HepG2 (cell line): ENCODE measurements at regions not wholly inside any gene's neighbourhood (a gene's known extent, or its start where the extent isn't known, plus 50 kb on each side); places are given as distances from the start of the nearest gene placed in this dataset.

Source experiments
- ATAC-seq: fragments of 200-7000 bp; cut with Tn5 transposase; 3 replicates; pipeline ENCODE4 v1.9.1; 2020; ENCODE audit warnings: mild to moderate bottlenecking, moderate library complexity
- BruUV-seq: library from RNA; stranded (reverse); fragments of 400-500 nt; replicated peaks from 2 replicates; lab custom pipeline; 2021; lab: Mats Ljungman, UMichigan
- CTCF ChIA-PET: fragments of 300-600 bp; formaldehyde crosslinking; extraction: SDS; loops from one replicate; lab custom pipeline; 2021; ENCODE audit warnings: low total read pairs, inconsistent platforms, low intra/inter-chr PET ratio; lab: Yijun Ruan, JAX
- POLR2A ChIA-PET: fragments of 350-600 bp; sonication (Branson Sonifier 250); formaldehyde crosslinking; loops from one replicate; lab custom pipeline; 2020; ENCODE audit warnings: antibody characterized with exemption, inconsistent platforms; lab: Yijun Ruan, JAX
- DNase-seq: peaks from one replicate; pipeline ENCODE4 v3.0.0-alpha.2; 2015; ENCODE audit warnings: low spot score
- FAIRE-seq: peaks from 3 replicates; lab custom pipeline; 2011; peaks lifted over from hg19 to GRCh38; lab: Jason Lieb, UNC
- H2AFZ ChIP-seq: one replicate; pipeline ENCODE4 v1.6.1; 2011; ENCODE audit warnings: low read length, inconsistent platforms
- H3K27ac ChIP-seq: fragments of 300-600 bp; 3 replicates; pipeline ENCODE4 v1.8.0; 2011; ENCODE audit warnings: mixed run types, mild to moderate bottlenecking, mixed read lengths, low read length, inconsistent platforms; ENCODE audit not compliant: insufficient read depth; ENCODE audit errors: extremely low read length
- H3K27me3 ChIP-seq, 2 experiments: fragments of 200-600 bp in 1 of 2; 2 replicates in 1 of 2; 3 replicates in 1 of 2; pipeline versions ENCODE4 v1.6.0 to v1.8.0; 2011; ENCODE audit warnings: low read length in 2 of 2, mild to moderate bottlenecking in 2 of 2, moderate library complexity in 2 of 2, inconsistent platforms in 1 of 2; ENCODE audit not compliant: insufficient read depth in 2 of 2, control insufficient read depth in 1 of 2
- H3K36me3 ChIP-seq, 2 experiments: fragments of 200-600 bp in 1 of 2; replicated peaks in 1 of 2; 2 replicates in 1 of 2; 3 replicates in 1 of 2; pipeline versions ENCODE4 v1.5.1 to v1.8.0; 2011; ENCODE audit warnings: low read length in 2 of 2, inconsistent platforms in 1 of 2; ENCODE audit not compliant: insufficient read depth in 2 of 2, control insufficient read depth in 1 of 2
- H3K4me1 ChIP-seq: 2 replicates; pipeline ENCODE4 v1.5.1; 2012; ENCODE audit warnings: low read length, inconsistent platforms; ENCODE audit not compliant: insufficient read depth
- H3K4me2 ChIP-seq: 2 replicates; pipeline ENCODE4 v1.6.0; 2011; ENCODE audit warnings: low read depth, low read length, inconsistent platforms
- H3K4me3 ChIP-seq, 3 experiments: fragments of 200-600 bp in 1 of 3; sonication (generic), shearing (Covaris generic) in 1 of 3; replicated peaks in 1 of 3; 2 replicates each; pipeline ENCODE4 v1.5.1; 2011 to 2016; ENCODE audit warnings: low read length in 3 of 3, inconsistent platforms in 2 of 3, low read depth in 2 of 3, mild to moderate bottlenecking in 2 of 3, control low read depth in 1 of 3, mixed read lengths in 1 of 3; ENCODE audit not compliant: insufficient read depth in 1 of 3
- H3K79me2 ChIP-seq: one replicate; pipeline ENCODE4 v1.6.1; 2011; ENCODE audit warnings: low read length, inconsistent platforms; ENCODE audit not compliant: insufficient read depth
- H3K9ac ChIP-seq: 2 replicates; pipeline ENCODE4 v1.6.0; 2011; ENCODE audit warnings: mild to moderate bottlenecking, low read depth, low read length, inconsistent platforms; ENCODE audit not compliant: insufficient read depth
- H3K9me3 ChIP-seq: 2 replicates; pipeline ENCODE4 v1.5.1; 2012; ENCODE audit warnings: mild to moderate bottlenecking, low read length
- H4K20me1 ChIP-seq: 2 replicates; pipeline ENCODE4 v1.6.0; 2011; ENCODE audit warnings: inconsistent platforms, mild to moderate bottlenecking, low read length, moderate library complexity; ENCODE audit not compliant: insufficient read depth
- EP300 ChIP-seq, 3 experiments: sonication (generic) in 1 of 3; formaldehyde crosslinking in 1 of 3; IDR thresholded peaks; 2 replicates each; pipeline versions ENCODE4 v1.5.1 to v1.6.1; 2011 to 2020; ENCODE audit warnings: low read depth in 2 of 3, low read length in 2 of 3, borderline replicate concordance in 1 of 3, improper control_type of control experiment in 1 of 3, mild to moderate bottlenecking in 1 of 3, missing genetic modification reagents in 1 of 3, moderate library complexity in 1 of 3
- FOXA3 ChIP-seq: IDR thresholded peaks from 2 replicates; pipeline ENCODE4 v1.6.1; 2016; ENCODE audit warnings: missing genetic modification reagents, missing compliant biosample characterization
- HNF4A ChIP-seq: sonication (generic); formaldehyde crosslinking; IDR thresholded peaks from 2 replicates; pipeline ENCODE4 v1.4.0; 2020; ENCODE audit warnings: missing genetic modification reagents
- SOX13 ChIP-seq, 3 experiments: fragments of 450-650 bp in 1 of 3; sonication (generic) in 1 of 3; formaldehyde crosslinking in 1 of 3; IDR thresholded peaks in 2 of 3; conservative IDR thresholded peaks in 1 of 3; 2 replicates each; pipeline versions ENCODE4 v1.5.0 to v1.6.1; 2016 to 2020; ENCODE audit warnings: antibody characterized with exemption in 1 of 3, mild to moderate bottlenecking in 1 of 3, missing compliant biosample characterization in 1 of 3, missing genetic modification reagents in 1 of 3, moderate library complexity in 1 of 3
- SOX6 ChIP-seq, 2 experiments: fragments of 450-650 bp in 1 of 2; sonication (generic) in 1 of 2; formaldehyde crosslinking in 1 of 2; IDR thresholded peaks; 2 replicates each; pipeline versions ENCODE4 v1.4.0 to v1.6.1; 2017 to 2020; ENCODE audit warnings: antibody characterized with exemption in 1 of 2, mild to moderate bottlenecking in 1 of 2, missing genetic modification reagents in 1 of 2
- TCF7 ChIP-seq: sonication (generic); IDR thresholded peaks from 2 replicates; pipeline ENCODE4 v1.6.1; 2016; ENCODE audit warnings: antibody characterized with exemption, low read depth
- ZBTB21 ChIP-seq: sonication (generic); formaldehyde crosslinking; IDR thresholded peaks from 2 replicates; pipeline ENCODE4 v1.4.0; 2020; ENCODE audit warnings: missing genetic modification reagents
- ZBTB34 ChIP-seq: sonication (generic); formaldehyde crosslinking; IDR thresholded peaks from 2 replicates; pipeline ENCODE4 v1.8.0; 2022; ENCODE audit warnings: mild to moderate bottlenecking, missing genetic modification reagents
- WGBS: methylation state at CpG from one replicate; pipeline ENCODE4 v1.1.6; 2017; ENCODE audit warnings: low lambda C conversion rate; 5-methylcytosine and 5-hydroxymethylcytosine counted together
- in situ Hi-C: cut with HindIII; loops from 2 replicates; pipeline ENCODE4 v1.10.0; 2017; ENCODE audit warnings: low pct_unique_long_range_greater_than_20kb; ENCODE audit not compliant: extremely low pct_ligation_motif_present
- intact Hi-C: fragments of 100-400 bp; cut with micrococcal nuclease; formaldehyde crosslinking; loops from one replicate; pipeline ENCODE4 v1.10.0; 2022; ENCODE audit not compliant: unreplicated experiment
- TF ChIP-seq, protein P1 (sequence below): sonication (generic); formaldehyde crosslinking; IDR thresholded peaks from 2 replicates; pipeline ENCODE4 v1.4.0; 2020; ENCODE audit warnings: missing genetic modification reagents, mild to moderate bottlenecking, borderline replicate concordance

GRCh38 chrX:137362583-137362982 lies 203.3 kb upstream of the ZIC3 start:
- no peaks in the 10 kb centered on the region for H3K36me3 ChIP-seq
- ChIA-PET CTCF (no interaction called here), POLR2A (no interaction called here)
- H3K4me1 ChIP-seq = no peaks in the 10 kb centered on the region; the same call in 1 of the 2 replicates
- no peak overlapping the region for H3K4me3 ChIP-seq
- no peaks in the 10 kb centered on the region for H4K20me1 ChIP-seq
- ATAC-seq (peak; percentile 71), DNase-seq (peak; percentile 16), FAIRE-seq (peak; percentile 95)
- BruUV-seq = no TSS peak
- H3K9me3 ChIP-seq = no peaks in the 10 kb centered on the region
- H3K4me2 ChIP-seq = no peak overlapping the region
- H3K27ac ChIP-seq = no peak overlapping the region
- no peak for TF ChIP-seq ZBTB34
- peak; percentile 46 for TF ChIP-seq HNF4A (CRISPR knock-in tag)
- peak; percentile 27 for TF ChIP-seq TCF7
- no peak for TF ChIP-seq ZBTB21 (CRISPR knock-in tag)
- TF ChIP-seq EP300 (IDR thresholded peaks at IDR 0.05; ENCODE audit: low read depth in 2 of 2, low read length in 2 of 2) = 0 out of 4 replicates have a peak, but pooled peaks of 1 of the 2 experiments have one; percentile 13
- TF ChIP-seq EP300 (CRISPR knock-in tag; IDR thresholded peaks at IDR 0.05; ENCODE audit: borderline replicate concordance) = no peak
- TF ChIP-seq, protein P1, sequence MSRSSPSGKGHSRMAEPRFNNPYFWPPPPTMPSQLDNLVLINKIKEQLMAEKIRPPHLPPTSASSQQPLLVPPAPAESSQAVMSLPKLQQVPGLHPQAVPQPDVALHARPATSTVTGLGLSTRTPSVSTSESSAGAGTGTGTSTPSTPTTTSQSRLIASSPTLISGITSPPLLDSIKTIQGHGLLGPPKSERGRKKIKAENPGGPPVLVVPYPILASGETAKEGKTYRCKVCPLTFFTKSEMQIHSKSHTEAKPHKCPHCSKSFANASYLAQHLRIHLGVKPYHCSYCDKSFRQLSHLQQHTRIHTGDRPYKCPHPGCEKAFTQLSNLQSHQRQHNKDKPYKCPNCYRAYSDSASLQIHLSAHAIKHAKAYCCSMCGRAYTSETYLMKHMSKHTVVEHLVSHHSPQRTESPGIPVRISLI (CRISPR knock-in tag) = peak; percentile 36; the same call in 1 of the 2 replicates
- TF ChIP-seq SOX13 (IDR thresholded peaks at IDR 0.05) = no peak
- peak in 1 of 2 experiments; percentile 48; a peak in 1 of 4 replicates for TF ChIP-seq SOX13 (CRISPR knock-in tag; conservative IDR thresholded peaks at IDR 0.05 in 1 of 2, IDR thresholded peaks at IDR 0.05 in 1 of 2)
- TF ChIP-seq FOXA3 (CRISPR knock-in tag) = 0 out of 2 replicates have a peak, but pooled peaks have one; percentile 18
- no peak for TF ChIP-seq SOX6 (IDR thresholded peaks at IDR 0.05)
- peak; percentile 52; the same call in 1 of the 2 replicates for TF ChIP-seq SOX6 (CRISPR knock-in tag; IDR thresholded peaks at IDR 0.05)
- no peaks in the 10 kb centered on the region for H3K27me3 ChIP-seq
- H3K9ac ChIP-seq = no peak overlapping the region
- no peaks in the 10 kb centered on the region for H3K79me2 ChIP-seq
- 3% methylated on average over 5 of the region's 5 CpGs for WGBS
- H2AFZ ChIP-seq = no peak overlapping the region
- in situ Hi-C loops (no loop called here), intact Hi-C loops (no loop called here)
